HCT116 (cell line): ENCODE measurements at regions not wholly inside any gene's neighbourhood (a gene's known extent, or its start where the extent isn't known, plus 50 kb on each side); places are given as distances from the start of the nearest gene placed in this dataset.

Experiments
- ATAC-seq: fragments of 200-7000 bp; cut with Tn5 transposase; 2 replicates; pipeline ENCODE4 v1.9.1; 2020; ENCODE audit warnings: mild to moderate bottlenecking, moderate library complexity
- BruUV-seq: library from RNA; stranded (reverse); fragments of 400-500 nt; replicated peaks from 2 replicates; lab custom pipeline; 2021; lab: Mats Ljungman, UMichigan
- CTCF ChIA-PET: fragments of 300-600 bp; sonication (Branson Sonifier 250); formaldehyde crosslinking; loops from one replicate; lab custom pipeline; 2021; ENCODE audit warnings: antibody characterized with exemption; lab: Charles Lee
- POLR2A ChIA-PET: fragments of 300-600, 350-600 bp; sonication (Branson Sonifier 250); formaldehyde crosslinking; loops from one replicate; lab custom pipeline; 2021; ENCODE audit warnings: antibody characterized with exemption; lab: Charles Lee
- RAD21 ChIA-PET, 2 experiments: fragments of 300-600 bp; sonication (Branson Sonifier 250); formaldehyde crosslinking; loops; one replicate each; lab custom pipeline; 2023; ENCODE audit warnings: low total read pairs in 2 of 2; ENCODE audit not compliant: uncharacterized antibody in 2 of 2, unreplicated experiment in 2 of 2, low non-redundant PET in 1 of 2; lab: Charles Lee
- DNase-seq: peaks from one replicate; pipeline ENCODE4 v3.0.0-alpha.2; 2010; ENCODE audit warnings: low read depth, low spot score
- H2AFZ ChIP-seq: fragments of 200-600 bp; shearing (Covaris generic), sonication (generic); 2 replicates; pipeline ENCODE4 v1.6.1; 2017; ENCODE audit warnings: low read depth, mixed run types, mixed read lengths, antibody characterized with exemption, low read length; ENCODE audit not compliant: poor library complexity, severe bottlenecking
- H3K27ac ChIP-seq: 2 replicates; pipeline ENCODE4 v1.5.1; 2012; ENCODE audit warnings: low read depth, low read length
- H3K27me3 ChIP-seq: fragments of 200-600 bp; sonication (generic); 2 replicates; pipeline ENCODE4 v1.6.1; 2016; ENCODE audit warnings: mixed run types, low read length, mixed read lengths; ENCODE audit not compliant: insufficient read depth
- H3K36me3 ChIP-seq, 2 experiments: fragments of 200-500 bp in 1 of 2; fragments of 200-600 bp in 1 of 2; sonication (Bioruptor generic) in 1 of 2; sonication (generic) in 1 of 2; 2 replicates each; pipeline versions ENCODE4 v1.5.1 to v1.6.1; 2014 to 2016; ENCODE audit warnings: low read length in 2 of 2, inconsistent platforms in 1 of 2, mixed read lengths in 1 of 2, mixed run types in 1 of 2; ENCODE audit not compliant: insufficient read depth in 2 of 2, control insufficient read depth in 1 of 2
- H3K4me1 ChIP-seq, 2 experiments: fragments of 200-600 bp in 1 of 2; sonication (generic) in 1 of 2; 2 replicates each; pipeline versions ENCODE4 v1.5.1 to v1.6.1; 2012 to 2017; ENCODE audit warnings: low read length in 2 of 2, inconsistent platforms in 1 of 2, mild to moderate bottlenecking in 1 of 2, mixed read lengths in 1 of 2, mixed run types in 1 of 2, moderate library complexity in 1 of 2; ENCODE audit not compliant: insufficient read depth in 2 of 2, control insufficient read depth in 1 of 2
- H3K4me2 ChIP-seq: fragments of 200-600 bp; sonication (generic); 2 replicates; pipeline ENCODE4 v1.6.1; 2017; ENCODE audit warnings: mixed run types, low read length, mixed read lengths
- H3K4me3 ChIP-seq, 2 experiments: fragments of 200-600 bp in 1 of 2; sonication (generic) in 1 of 2; replicated peaks in 1 of 2; 2 replicates each; pipeline ENCODE4 v1.5.1; 2011 to 2016; ENCODE audit warnings: low read length in 2 of 2, control low read depth in 1 of 2, low read depth in 1 of 2, mild to moderate bottlenecking in 1 of 2, mixed read lengths in 1 of 2, mixed run types in 1 of 2
- H3K79me2 ChIP-seq: fragments of 200-600 bp; sonication (generic); 2 replicates; pipeline ENCODE4 v1.6.1; 2017; ENCODE audit warnings: mild to moderate bottlenecking, mixed run types, low read length, moderate library complexity, mixed read lengths; ENCODE audit not compliant: insufficient read depth
- H3K9ac ChIP-seq: fragments of 200-600 bp; sonication (generic); 2 replicates; pipeline ENCODE4 v1.6.1; 2016; ENCODE audit warnings: low read length, mixed read lengths
- H3K9me2 ChIP-seq: fragments of 200-600 bp; sonication (generic), shearing (Covaris generic); 2 replicates; pipeline ENCODE4 v1.6.1; 2017; ENCODE audit warnings: mixed run types, mild to moderate bottlenecking, moderate library complexity; ENCODE audit not compliant: insufficient read depth
- H3K9me3 ChIP-seq, 2 experiments: fragments of 200-500 bp in 1 of 2; fragments of 200-600 bp in 1 of 2; sonication (Bioruptor generic) in 1 of 2; sonication (generic) in 1 of 2; 2 replicates each; pipeline ENCODE4 v1.6.1; 2014 to 2017; ENCODE audit warnings: low read length in 2 of 2, mixed read lengths in 2 of 2, inconsistent platforms in 1 of 2, low read depth in 1 of 2, mild to moderate bottlenecking in 1 of 2, mixed run types in 1 of 2, moderate library complexity in 1 of 2; ENCODE audit not compliant: control insufficient read depth in 1 of 2, insufficient read depth in 1 of 2
- H4K20me1 ChIP-seq: fragments of 200-600 bp; sonication (generic), shearing (Covaris generic); 2 replicates; pipeline ENCODE4 v1.6.1; 2017; ENCODE audit warnings: mixed run types, mild to moderate bottlenecking, moderate library complexity; ENCODE audit not compliant: insufficient read depth
- ATF3 ChIP-seq: IDR thresholded peaks from 2 replicates; pipeline ENCODE4 v1.6.1; 2012
- CBX3 ChIP-seq: IDR thresholded peaks from 2 replicates; pipeline ENCODE4 v1.6.1; 2012; ENCODE audit warnings: low read depth
- CEBPB ChIP-seq: IDR thresholded peaks from 2 replicates; pipeline ENCODE4 v1.6.1; 2012; ENCODE audit warnings: low read depth
- CTCF ChIP-seq, 3 experiments: fragments of 200-600 bp in 1 of 3; sonication (generic) in 1 of 3; IDR thresholded peaks in 2 of 3; conservative IDR thresholded peaks in 1 of 3; 2 replicates each; pipeline ENCODE4 v1.5.1; 2012 to 2017; ENCODE audit warnings: low read depth in 2 of 3, low read length in 2 of 3, antibody characterized with exemption in 1 of 3, borderline replicate concordance in 1 of 3, control low read depth in 1 of 3, mild to moderate bottlenecking in 1 of 3, mixed read lengths in 1 of 3, mixed run types in 1 of 3, moderate library complexity in 1 of 3; ENCODE audit not compliant: insufficient read depth in 1 of 3
- EZH2phosphoT487 ChIP-seq: fragments of 200-600 bp; IDR thresholded peaks from 2 replicates; pipeline ENCODE4 v1.6.1; 2018; ENCODE audit warnings: antibody characterized with exemption, borderline replicate concordance
- FOSL1 ChIP-seq: IDR thresholded peaks from 2 replicates; pipeline ENCODE4 v1.6.1; 2012; ENCODE audit warnings: low read depth
- POLR2A ChIP-seq: IDR thresholded peaks from 2 replicates; pipeline ENCODE4 v1.7.0; 2011; ENCODE audit warnings: borderline replicate concordance; ENCODE audit not compliant: insufficient read depth, insufficient read length; ENCODE audit errors: extremely low read depth
- POLR2AphosphoS5 ChIP-seq: IDR thresholded peaks from 2 replicates; pipeline ENCODE4 v1.6.1; 2011; ENCODE audit warnings: mild to moderate bottlenecking, low read depth, low read length, moderate library complexity
- REST ChIP-seq: IDR thresholded peaks from 2 replicates; pipeline ENCODE4 v1.6.1; 2012; ENCODE audit warnings: low read depth
- SP1 ChIP-seq: IDR thresholded peaks from 2 replicates; pipeline ENCODE4 v1.6.1; 2012; ENCODE audit warnings: low read depth
- SRF ChIP-seq: IDR thresholded peaks from 2 replicates; pipeline ENCODE4 v1.6.1; 2012; ENCODE audit warnings: low read depth
- YY1 ChIP-seq: IDR thresholded peaks from 2 replicates; pipeline ENCODE4 v1.6.1; 2011; ENCODE audit warnings: low read length, low read depth, moderate library complexity, mild to moderate bottlenecking; ENCODE audit not compliant: insufficient replicate concordance; ENCODE audit errors: extremely low read depth
- ZFX ChIP-seq: fragments of 450-650 bp; IDR thresholded peaks from 2 replicates; pipeline ENCODE4 v1.6.1; 2017
- ZNF274 ChIP-seq: fragments of 200-500 bp; sonication (Bioruptor generic); IDR thresholded peaks from 2 replicates; pipeline ENCODE4 v1.6.1; 2014; ENCODE audit warnings: mild to moderate bottlenecking, low read depth, low read length, inconsistent platforms
- intact Hi-C: fragments of 100-400 bp; cut with micrococcal nuclease; formaldehyde crosslinking; loops from 2 replicates; pipeline ENCODE4 v1.10.0; 2022

GRCh38 chr6:3638662-3639061, 112.9 kb downstream of the PXDC1 start:
- H3K9me2 ChIP-seq = no peaks in the 10 kb centered on the region
- no peak overlapping the region for H3K4me2 ChIP-seq
- H3K4me3 ChIP-seq = no peak overlapping the region
- ATAC-seq = no peak
- ChIA-PET CTCF (no interaction called here), POLR2A (no interaction called here), RAD21 (no interaction called here)
- no peaks in the 10 kb centered on the region for H3K27me3 ChIP-seq
- no peaks in the 10 kb centered on the region for H4K20me1 ChIP-seq
- intact Hi-C loops = no loop called here
- H3K27ac ChIP-seq = no peak overlapping the region
- H3K9me3 ChIP-seq = no peaks in the 10 kb centered on the region
- no peaks in the 10 kb centered on the region for H3K79me2 ChIP-seq
- H2AFZ ChIP-seq = no peak overlapping the region
- DNase-seq = no peak
- no TSS peak for BruUV-seq
- H3K4me1 ChIP-seq = no peaks in the 10 kb centered on the region
- H3K36me3 ChIP-seq = no peaks in the 10 kb centered on the region
- TF ChIP-seq SRF = no peak
- no peak for TF ChIP-seq ZFX
- no peak for TF ChIP-seq CTCF (IDR thresholded peaks at IDR 0.05 in 2 of 3, conservative IDR thresholded peaks at IDR 0.05 in 1 of 3; ENCODE audit: borderline replicate concordance in 1 of 3, insufficient read depth in 1 of 3, low read depth in 2 of 3, low read length in 2 of 3)
- no peak for TF ChIP-seq CBX3
- TF ChIP-seq POLR2AphosphoS5 = no peak
- TF ChIP-seq SP1 = no peak
- TF ChIP-seq ZNF274 = no peak
- TF ChIP-seq FOSL1 = no peak
- no peak for TF ChIP-seq ATF3
- no peak for TF ChIP-seq CEBPB
- TF ChIP-seq YY1 = no peak
- TF ChIP-seq EZH2phosphoT487 = no peak
- TF ChIP-seq REST = no peak
- TF ChIP-seq POLR2A = no peak
- no peak overlapping the region for H3K9ac ChIP-seq
